Left ventricle myocardium inferior (tissue), 1 donor: ENCODE measurements at regions not wholly inside any gene's neighbourhood (a gene's known extent, or its start where the extent isn't known, plus 50 kb on each side); places are given as distances from the start of the nearest gene placed in this dataset.

ENCODE experiments used
- DNase-seq: peaks from one replicate; pipeline ENCODE4 v3.0.0-alpha.2; 2020
- H3K27ac ChIP-seq: fragments of 200-600 bp; replicated peaks from 2 replicates; pipeline ENCODE4 v1.8.0; 2021
- H3K27me3 ChIP-seq: fragments of 200-600 bp; 2 replicates; pipeline ENCODE4 v1.8.0; 2021; ENCODE audit warnings: low read depth
- H3K36me3 ChIP-seq: fragments of 200-600 bp; 2 replicates; pipeline ENCODE4 v1.8.0; 2021
- H3K4me1 ChIP-seq: fragments of 200-600 bp; 2 replicates; pipeline ENCODE4 v1.8.0; 2021
- H3K4me3 ChIP-seq: fragments of 200-600 bp; 2 replicates; pipeline ENCODE4 v1.8.0; 2021; ENCODE audit warnings: mild to moderate bottlenecking, moderate library complexity
- H3K9me3 ChIP-seq: fragments of 200-600 bp; replicated peaks from 2 replicates; pipeline ENCODE4 v1.8.0; 2021
- CTCF ChIP-seq: fragments of 200-600 bp; IDR thresholded peaks from 2 replicates; pipeline ENCODE4 v1.8.0; 2021; ENCODE audit warnings: antibody characterized with exemption, mild to moderate bottlenecking, borderline replicate concordance
- intact Hi-C: fragments of 100-400 bp; cut with micrococcal nuclease; formaldehyde crosslinking; loops from one replicate; pipeline ENCODE4 v1.11.0; 2022
- donor health status: DM: no; HTN: yes; CAD: no; lungs with severe emphysema.

- no peak overlapping the region for H3K27ac ChIP-seq
- no peak for DNase-seq
- intact Hi-C loops, result no loop called here
- H3K27me3 ChIP-seq, result peaks cover 3% of the 10 kb centered on the region
- no peaks in the 10 kb centered on the region for H3K36me3 ChIP-seq
- no peaks in the 10 kb centered on the region for H3K4me1 ChIP-seq
- no peak for TF ChIP-seq CTCF
- no peak overlapping the region for H3K4me3 ChIP-seq
- peaks cover 56% of the 10 kb centered on the region for H3K9me3 ChIP-seq
Observed at GRCh38 chr4:4962928-4963327, 56.3 kb downstream of the CYTL1 start.
